ENCODE measurements at regions not wholly inside any gene's neighbourhood (a gene's known extent, or its start where the extent isn't known, plus 50 kb on each side); places are given as distances from the start of the nearest gene placed in this dataset.

DNA sequence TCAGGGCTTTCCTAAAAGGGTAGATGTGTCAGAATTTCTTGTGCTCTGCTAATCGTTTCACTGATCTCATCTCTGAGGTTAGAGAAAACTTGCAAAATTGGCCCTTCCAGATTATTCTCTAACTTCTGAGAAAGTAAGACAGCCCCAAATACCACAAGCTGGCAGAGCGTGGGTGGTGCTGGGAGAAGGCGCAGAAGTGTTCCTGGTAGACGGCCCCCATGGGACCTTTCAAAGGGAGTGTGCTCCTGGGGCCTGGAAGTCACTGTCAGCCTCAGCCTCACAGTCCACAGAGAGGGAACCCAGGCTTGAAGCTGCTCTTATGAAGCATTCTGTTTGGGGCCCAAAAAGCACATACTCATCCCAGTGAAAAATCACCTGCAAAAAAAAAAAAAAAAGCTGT is 86.5 kb upstream of the PFN2 start:
- TF ChIP-seq CTCF (conservative IDR thresholded peaks at IDR 0.05 in 1 of 2, IDR thresholded peaks at IDR 0.05 in 1 of 2; ENCODE audit: low read depth in 1 of 2, low read length in 2 of 2) (no peak), EZH2 (IDR thresholded peaks at IDR 0.05; ENCODE audit: low read length, missing control alignments) (no peak)

All from fibroblast of lung (primary cell).